H9 (cell line): ENCODE measurements at regions not wholly inside any gene's neighbourhood (a gene's known extent, or its start where the extent isn't known, plus 50 kb on each side); places are given as distances from the start of the nearest gene placed in this dataset.

Experiments
- DNase-seq: peaks from one replicate; pipeline ENCODE4 v3.0.0-alpha.2; 2017
- H2AFZ ChIP-seq: one replicate; pipeline ENCODE4 v1.6.1; 2013; ENCODE audit warnings: mild to moderate bottlenecking, low read length, control low read depth, moderate library complexity
- H2AK5ac ChIP-seq: 2 replicates; pipeline ENCODE4 v1.6.1; 2013; ENCODE audit warnings: low read length, control low read depth, mixed read lengths; ENCODE audit not compliant: insufficient read length
- H2BK120ac ChIP-seq: one replicate; pipeline ENCODE4 v1.6.1; 2013; ENCODE audit warnings: low read depth, mild to moderate bottlenecking, low read length, control low read depth, inconsistent platforms; ENCODE audit not compliant: poor library complexity, severe bottlenecking
- H2BK12ac ChIP-seq: 2 replicates; pipeline ENCODE4 v1.6.1; 2013; ENCODE audit warnings: low read length, control low read depth, mixed read lengths, low read depth; ENCODE audit not compliant: insufficient read length
- H2BK15ac ChIP-seq: 2 replicates; pipeline ENCODE4 v1.6.1; 2013; ENCODE audit warnings: low read depth, low read length, control low read depth
- H2BK20ac ChIP-seq: one replicate; pipeline ENCODE4 v1.6.1; 2013; ENCODE audit warnings: low read depth, mild to moderate bottlenecking, low read length, control low read depth, inconsistent platforms; ENCODE audit not compliant: poor library complexity, severe bottlenecking
- H2BK5ac ChIP-seq: 2 replicates; pipeline ENCODE4 v1.6.1; 2013; ENCODE audit warnings: low read length, control low read depth, mixed read lengths; ENCODE audit not compliant: insufficient read length
- H3K14ac ChIP-seq: 2 replicates; pipeline ENCODE4 v1.6.1; 2013; ENCODE audit warnings: low read length, control low read depth; ENCODE audit not compliant: insufficient read depth
- H3K18ac ChIP-seq: 2 replicates; pipeline ENCODE4 v1.6.1; 2013; ENCODE audit warnings: low read depth, mild to moderate bottlenecking, mixed read lengths, low read length, control low read depth; ENCODE audit not compliant: insufficient read length
- H3K23ac ChIP-seq: 2 replicates; pipeline ENCODE4 v1.6.1; 2013; ENCODE audit warnings: low read length, control low read depth, mixed read lengths, low read depth; ENCODE audit not compliant: insufficient read length
- H3K23me2 ChIP-seq: 2 replicates; pipeline ENCODE4 v1.6.1; 2013; ENCODE audit warnings: low read depth, mild to moderate bottlenecking, mixed read lengths, low read length, control low read depth; ENCODE audit not compliant: insufficient read length, poor library complexity, severe bottlenecking
- H3K27ac ChIP-seq: 2 replicates; pipeline ENCODE4 v1.5.1; 2013; ENCODE audit warnings: low read length, control low read depth, mixed read lengths, low read depth; ENCODE audit not compliant: insufficient read length
- H3K27me3 ChIP-seq: 2 replicates; pipeline ENCODE4 v1.6.1; 2013; ENCODE audit warnings: low read length, control low read depth, inconsistent platforms; ENCODE audit not compliant: insufficient read depth
- H3K4ac ChIP-seq: 2 replicates; pipeline ENCODE4 v1.6.1; 2013; ENCODE audit warnings: low read depth, mild to moderate bottlenecking, control low read depth, inconsistent platforms, low read length, moderate library complexity
- H3K4me1 ChIP-seq: 2 replicates; pipeline ENCODE4 v1.6.1; 2013; ENCODE audit warnings: low read length, control low read depth, inconsistent platforms; ENCODE audit not compliant: insufficient read depth
- H3K4me2 ChIP-seq: 2 replicates; pipeline ENCODE4 v1.6.1; 2013; ENCODE audit warnings: low read length, control low read depth, mixed read lengths; ENCODE audit not compliant: insufficient read length, insufficient read depth
- H3K56ac ChIP-seq: 2 replicates; pipeline ENCODE4 v1.6.1; 2013; ENCODE audit warnings: low read depth, mild to moderate bottlenecking, mixed read lengths, low read length, control low read depth; ENCODE audit not compliant: insufficient read length
- H3K79me1 ChIP-seq: 2 replicates; pipeline ENCODE4 v1.6.1; 2013; ENCODE audit warnings: low read depth, mild to moderate bottlenecking, moderate library complexity, low read length, control low read depth, inconsistent platforms; ENCODE audit not compliant: insufficient read depth, poor library complexity, severe bottlenecking
- H3K79me2 ChIP-seq: 2 replicates; pipeline ENCODE4 v1.6.1; 2013; ENCODE audit warnings: low read length, control low read depth, inconsistent platforms; ENCODE audit not compliant: insufficient read depth
- H3K9ac ChIP-seq: 2 replicates; pipeline ENCODE4 v1.6.1; 2013; ENCODE audit warnings: low read length, control low read depth, mixed read lengths; ENCODE audit not compliant: insufficient read length; ENCODE audit errors: extremely low read depth
- H3K9me3 ChIP-seq: one replicate; pipeline ENCODE4 v1.6.1; 2013; ENCODE audit warnings: low read depth, low read length, inconsistent platforms; ENCODE audit not compliant: control insufficient read depth
- H3T11ph ChIP-seq: one replicate; pipeline ENCODE4 v1.6.1; 2013; ENCODE audit warnings: mild to moderate bottlenecking, low read length, control low read depth, inconsistent platforms
- H4K20me1 ChIP-seq: one replicate; pipeline ENCODE4 v1.6.1; 2013; ENCODE audit not compliant: control insufficient read depth, insufficient read length, insufficient read depth
- H4K5ac ChIP-seq: 2 replicates; pipeline ENCODE4 v1.6.1; 2013; ENCODE audit warnings: low read depth, mild to moderate bottlenecking, mixed read lengths, low read length, control low read depth; ENCODE audit not compliant: insufficient read length
- H4K8ac ChIP-seq: replicated peaks from 2 replicates; pipeline ENCODE4 v1.6.1; 2013; ENCODE audit warnings: low read length, control low read depth, mixed read lengths, low read depth; ENCODE audit not compliant: insufficient read length
- H4K91ac ChIP-seq: 2 replicates; pipeline ENCODE4 v1.6.1; 2013; ENCODE audit warnings: low read depth, mild to moderate bottlenecking, moderate library complexity, mixed read lengths, low read length, control low read depth; ENCODE audit not compliant: insufficient read length
- H3K27ac Mint-ChIP-seq, 3 experiments: 2 replicates in 2 of 3; 3 replicates in 1 of 3; pipeline ENCODE4 v1.8.0; 2020 to 2021; ENCODE audit warnings: mixed read lengths in 3 of 3, mild to moderate bottlenecking in 1 of 3, moderate library complexity in 1 of 3
- H3K27me3 Mint-ChIP-seq: 2 replicates; pipeline ENCODE4 v1.8.0; 2021; ENCODE audit warnings: low read depth, mild to moderate bottlenecking, moderate library complexity, mixed read lengths
- H3K36me3 Mint-ChIP-seq, 3 experiments: 2 replicates in 2 of 3; 3 replicates in 1 of 3; pipeline ENCODE4 v1.8.0; 2020 to 2021; ENCODE audit warnings: low read depth in 3 of 3, mixed read lengths in 3 of 3; ENCODE audit not compliant: insufficient read depth in 1 of 3
- H3K4me1 Mint-ChIP-seq, 2 experiments: 2 replicates each; pipeline ENCODE4 v1.8.0; 2020; ENCODE audit warnings: mixed read lengths in 2 of 2
- H3K4me3 Mint-ChIP-seq, 2 experiments: 2 replicates in 1 of 2; 3 replicates in 1 of 2; pipeline ENCODE4 v1.8.0; 2020 to 2021; ENCODE audit warnings: mild to moderate bottlenecking in 2 of 2, mixed read lengths in 2 of 2, moderate library complexity in 1 of 2
- H3K9me3 Mint-ChIP-seq, 2 experiments: 2 replicates in 1 of 2; 3 replicates in 1 of 2; pipeline ENCODE4 v1.8.0; 2020; ENCODE audit warnings: mild to moderate bottlenecking in 2 of 2, mixed read lengths in 2 of 2, moderate library complexity in 1 of 2
- CTCF ChIP-seq: fragments of 200-600 bp; sonication (generic); conservative IDR thresholded peaks from 3 replicates; pipeline ENCODE4 v1.8.0; 2021; ENCODE audit warnings: antibody characterized with exemption, mild to moderate bottlenecking
- WGBS: extraction: QIAGEN DNeasy Blood & Tissue Kit; methylation state at CpG from one replicate; pipeline ENCODE4 v1.1.7; 2013; ENCODE audit warnings: missing lambda C conversion rate, low lambda C conversion rate, mixed read lengths; ENCODE audit not compliant: insufficient read length; ENCODE audit errors: extremely low coverage; 5-methylcytosine and 5-hydroxymethylcytosine counted together

DNA sequence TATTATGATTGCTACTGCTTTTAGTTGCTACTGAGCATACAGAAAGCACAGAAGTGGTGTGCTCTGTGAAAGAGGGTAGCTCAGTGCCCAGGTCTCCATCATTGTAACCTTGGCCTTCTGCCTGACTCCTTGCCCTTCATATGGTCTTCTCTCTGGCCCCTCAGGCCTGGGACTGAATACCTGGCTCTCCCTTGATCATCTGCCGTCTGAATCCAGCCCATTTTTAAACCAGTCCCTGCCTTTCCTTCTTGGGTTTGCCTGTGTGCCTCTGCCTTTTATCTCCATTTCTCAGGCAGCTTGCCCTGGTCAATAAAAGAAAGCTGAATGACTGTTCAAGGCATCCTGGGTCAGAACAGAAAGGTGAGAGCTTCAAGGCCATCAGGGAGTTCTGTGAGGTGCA, 109.1 kb upstream of the ZNF438 start:
- no peak overlapping the region for H2BK12ac ChIP-seq
- H3K4me1 ChIP-seq = no peaks in the 10 kb centered on the region
- no peak overlapping the region for H3K4me2 ChIP-seq
- H3K9me3 ChIP-seq = no peaks in the 10 kb centered on the region
- no peak overlapping the region for H4K8ac ChIP-seq
- no peak overlapping the region for H3K56ac ChIP-seq
- no peak overlapping the region for H2BK15ac ChIP-seq
- no peaks in the 10 kb centered on the region for H3K23me2 ChIP-seq
- no peak overlapping the region for H3K4ac ChIP-seq
- H3K14ac ChIP-seq = no peak overlapping the region
- no peak overlapping the region for H4K5ac ChIP-seq
- no peak overlapping the region for H3T11ph ChIP-seq
- Mint-ChIP-seq H3K4me1 (peaks cover 6 to 7% of the 10 kb centered on the region in 2 experiments), H3K27ac (no peak overlapping the region), H3K4me3 (no peak overlapping the region), H3K9me3 (no peaks in the 10 kb centered on the region), H3K36me3 (no peaks in the 10 kb centered on the region), H3K27me3 (peaks cover 7% of the 10 kb centered on the region; the same call in 1 of the 2 replicates)
- H4K91ac ChIP-seq = no peak overlapping the region
- H2AK5ac ChIP-seq = no peak overlapping the region
- no peak overlapping the region for H2BK120ac ChIP-seq
- no peaks in the 10 kb centered on the region for H3K27me3 ChIP-seq
- no peaks in the 10 kb centered on the region for H3K79me2 ChIP-seq
- no peaks in the 10 kb centered on the region for H3K79me1 ChIP-seq
- H2BK20ac ChIP-seq = no peak overlapping the region
- no peak overlapping the region for H2AFZ ChIP-seq
- no peak overlapping the region for H3K9ac ChIP-seq
- DNase-seq = no peak
- H3K18ac ChIP-seq = no peak overlapping the region
- no CpG with 5 or more reads among the region's 1 CpG for WGBS
- H3K27ac ChIP-seq = no peak overlapping the region
- no peaks in the 10 kb centered on the region for H4K20me1 ChIP-seq
- no peak overlapping the region for H3K23ac ChIP-seq
- no peak for TF ChIP-seq CTCF
- no peak overlapping the region for H2BK5ac ChIP-seq
